ENCODE measurements at regions not wholly inside any gene's neighbourhood (a gene's known extent, or its start where the extent isn't known, plus 50 kb on each side); places are given as distances from the start of the nearest gene placed in this dataset.

- no peak for TF ChIP-seq CTCF (IDR thresholded peaks at IDR 0.05)
- no peak for TF ChIP-seq POLR2AphosphoS5 (IDR thresholded peaks at IDR 0.05; ENCODE audit: insufficient read depth in 1 of 2, low read depth in 1 of 2)
- no peak for TF ChIP-seq POLR2A (IDR thresholded peaks at IDR 0.05)
These were observed 139.2 kb upstream of the TBCA start for GRCh38 chr5:77915346-77915745.

Data from vagina (tissue), 2 donors.